Hepatocyte (in vitro differentiated cells): ENCODE measurements at regions not wholly inside any gene's neighbourhood (a gene's known extent, or its start where the extent isn't known, plus 50 kb on each side); places are given as distances from the start of the nearest gene placed in this dataset.

Source experiments
- EZH2 ChIP-seq: fragments of 200-600 bp; sonication (generic); IDR thresholded peaks from 2 replicates; pipeline ENCODE4 v1.6.1; 2016; ENCODE audit warnings: antibody characterized with exemption, mild to moderate bottlenecking, borderline replicate concordance
- EZH2phosphoT487 ChIP-seq: fragments of 200-600 bp; sonication (generic); IDR thresholded peaks from one replicate; pipeline ENCODE4 v1.6.1; 2018; ENCODE audit warnings: antibody characterized with exemption, mild to moderate bottlenecking, low read depth, moderate library complexity; ENCODE audit not compliant: unreplicated experiment, severe bottlenecking

- TF ChIP-seq EZH2phosphoT487 (no peak), EZH2 (no peak)
Observed at GRCh38 chr4:180169394-180169793, 2073.8 kb upstream of the TENM3 start.
